ENCODE measurements at regions not wholly inside any gene's neighbourhood (a gene's known extent, or its start where the extent isn't known, plus 50 kb on each side); places are given as distances from the start of the nearest gene placed in this dataset.

DNA sequence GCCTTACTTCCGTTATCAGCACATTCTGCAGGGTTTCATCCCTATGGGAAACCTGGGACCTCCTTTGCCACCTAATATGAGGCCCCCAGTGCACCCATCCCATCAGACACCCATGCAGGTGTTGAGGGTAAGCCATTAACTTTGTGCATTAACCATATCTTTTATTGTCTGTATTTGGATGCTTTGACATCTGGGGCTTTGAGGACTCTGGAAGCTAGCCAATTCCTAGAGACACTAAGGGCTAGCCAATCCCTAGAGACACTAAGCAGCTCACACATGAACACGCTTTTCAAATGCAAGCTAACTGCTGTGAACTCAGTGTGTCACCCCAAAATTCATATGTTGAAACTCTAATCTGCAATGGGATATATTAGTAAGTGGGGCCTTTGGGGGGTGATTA, 272.5 kb upstream of the COBL start:
- TF ChIP-seq, protein P1, sequence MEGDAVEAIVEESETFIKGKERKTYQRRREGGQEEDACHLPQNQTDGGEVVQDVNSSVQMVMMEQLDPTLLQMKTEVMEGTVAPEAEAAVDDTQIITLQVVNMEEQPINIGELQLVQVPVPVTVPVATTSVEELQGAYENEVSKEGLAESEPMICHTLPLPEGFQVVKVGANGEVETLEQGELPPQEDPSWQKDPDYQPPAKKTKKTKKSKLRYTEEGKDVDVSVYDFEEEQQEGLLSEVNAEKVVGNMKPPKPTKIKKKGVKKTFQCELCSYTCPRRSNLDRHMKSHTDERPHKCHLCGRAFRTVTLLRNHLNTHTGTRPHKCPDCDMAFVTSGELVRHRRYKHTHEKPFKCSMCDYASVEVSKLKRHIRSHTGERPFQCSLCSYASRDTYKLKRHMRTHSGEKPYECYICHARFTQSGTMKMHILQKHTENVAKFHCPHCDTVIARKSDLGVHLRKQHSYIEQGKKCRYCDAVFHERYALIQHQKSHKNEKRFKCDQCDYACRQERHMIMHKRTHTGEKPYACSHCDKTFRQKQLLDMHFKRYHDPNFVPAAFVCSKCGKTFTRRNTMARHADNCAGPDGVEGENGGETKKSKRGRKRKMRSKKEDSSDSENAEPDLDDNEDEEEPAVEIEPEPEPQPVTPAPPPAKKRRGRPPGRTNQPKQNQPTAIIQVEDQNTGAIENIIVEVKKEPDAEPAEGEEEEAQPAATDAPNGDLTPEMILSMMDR (IDR thresholded peaks at IDR 0.05): no peak
- TF ChIP-seq EZH2phosphoT487 (IDR thresholded peaks at IDR 0.05): no peak

All from neural progenitor cell (in vitro differentiated cells).